Ovary (tissue), 3 donors: ENCODE measurements at regions not wholly inside any gene's neighbourhood (a gene's known extent, or its start where the extent isn't known, plus 50 kb on each side); places are given as distances from the start of the nearest gene placed in this dataset.

ENCODE experiments used
- CTCF ChIP-seq, 3 donors: fragments of 450-650 bp in 2 of 3; fragments of 200-600 bp in 1 of 3; IDR thresholded peaks; one replicate each; pipeline versions ENCODE4 v1.5.1 to v1.8.0; 2016 to 2022; ENCODE audit warnings: antibody characterized with exemption in 3 of 3, mild to moderate bottlenecking in 1 of 3
- EP300 ChIP-seq: sonication (generic); formaldehyde crosslinking; IDR thresholded peaks from one replicate; pipeline ENCODE4 v1.6.1; 2017; ENCODE audit warnings: antibody characterized with exemption
- POLR2A ChIP-seq: fragments of 450-650 bp; IDR thresholded peaks from one replicate; pipeline ENCODE4 v1.6.1; 2017; ENCODE audit warnings: antibody characterized with exemption, mild to moderate bottlenecking, moderate library complexity
- donor health status: DM: no; HTN: no; CAD: no.

- TF ChIP-seq CTCF (IDR thresholded peaks at IDR 0.05) (no peak), POLR2A (no peak), EP300 (no peak)
Observed at GRCh38 chr1:188551176-188551575, 1722.4 kb downstream of the PLA2G4A start.
